Lung (tissue), 11 donors: ENCODE measurements at regions not wholly inside any gene's neighbourhood (a gene's known extent, or its start where the extent isn't known, plus 50 kb on each side); places are given as distances from the start of the nearest gene placed in this dataset.

Experiments used
- ATAC-seq: fragments of 200-7000 bp; cut with Tn5 transposase; one replicate; pipeline ENCODE4 v1.9.1; 2020; ENCODE audit warnings: moderate number of reproducible peaks; ENCODE audit not compliant: insufficient read depth, low FRiP score
- DNase-seq, 3 donors: peaks; one replicate each; pipeline ENCODE4 v3.0.0-alpha.2; 2013 to 2017
- H3K27ac ChIP-seq, 2 donors: one replicate each; pipeline ENCODE4 v1.5.1; 2013; ENCODE audit warnings: mild to moderate bottlenecking in 2 of 2, moderate library complexity in 2 of 2, control low read depth in 1 of 2, inconsistent platforms in 1 of 2, low read depth in 1 of 2, low read length in 1 of 2
- H3K27me3 ChIP-seq, 3 donors: one replicate each; pipeline ENCODE4 v1.5.1; 2013; ENCODE audit warnings: low read length in 2 of 3; ENCODE audit not compliant: control insufficient read depth in 3 of 3, insufficient read depth in 3 of 3
- H3K36me3 ChIP-seq, 4 donors: one replicate each; pipeline ENCODE4 v1.5.1; 2013; ENCODE audit warnings: low read length in 4 of 4, mild to moderate bottlenecking in 1 of 4, moderate library complexity in 1 of 4; ENCODE audit not compliant: control insufficient read depth in 4 of 4, insufficient read depth in 4 of 4
- H3K4me1 ChIP-seq, 5 donors: one replicate each; pipeline ENCODE4 v1.5.1; 2013; ENCODE audit warnings: low read length in 5 of 5, mild to moderate bottlenecking in 2 of 5, moderate library complexity in 1 of 5; ENCODE audit not compliant: control insufficient read depth in 5 of 5, insufficient read depth in 5 of 5
- H3K4me3 ChIP-seq: one replicate; pipeline ENCODE4 v1.5.1; 2013; ENCODE audit warnings: mild to moderate bottlenecking, control low read depth, moderate library complexity
- H3K9ac ChIP-seq, 2 donors: one replicate each; pipeline ENCODE4 v1.5.1; 2013; ENCODE audit warnings: low read length in 2 of 2, control low read depth in 1 of 2; ENCODE audit not compliant: insufficient read depth in 1 of 2
- H3K9me3 ChIP-seq, 4 donors: one replicate each; pipeline ENCODE4 v1.5.1; 2013; ENCODE audit warnings: low read length in 3 of 4, mild to moderate bottlenecking in 1 of 4, moderate library complexity in 1 of 4; ENCODE audit not compliant: control insufficient read depth in 4 of 4, insufficient read depth in 3 of 4
- WGBS, 2 donors: extraction: QIAGEN DNeasy Blood & Tissue Kit; methylation state at CpG; one replicate each; pipeline ENCODE4 v1.1.7; 2013; 5-methylcytosine and 5-hydroxymethylcytosine counted together
- TF ChIP-seq, protein P1 (sequence below): IDR thresholded peaks from 2 replicates; pipeline ENCODE4 v1.5.1; 2012; ENCODE audit warnings: mild to moderate bottlenecking; ENCODE audit errors: control extremely low read depth, extremely low read depth
- donor health status: control.
- donor health status: control.
- donor health status: Bipolar disorder and iron deficiency.
- donor health status: healthy.
- donor health status: DM: yes; HTN: yes; CAD: no.

DNA sequence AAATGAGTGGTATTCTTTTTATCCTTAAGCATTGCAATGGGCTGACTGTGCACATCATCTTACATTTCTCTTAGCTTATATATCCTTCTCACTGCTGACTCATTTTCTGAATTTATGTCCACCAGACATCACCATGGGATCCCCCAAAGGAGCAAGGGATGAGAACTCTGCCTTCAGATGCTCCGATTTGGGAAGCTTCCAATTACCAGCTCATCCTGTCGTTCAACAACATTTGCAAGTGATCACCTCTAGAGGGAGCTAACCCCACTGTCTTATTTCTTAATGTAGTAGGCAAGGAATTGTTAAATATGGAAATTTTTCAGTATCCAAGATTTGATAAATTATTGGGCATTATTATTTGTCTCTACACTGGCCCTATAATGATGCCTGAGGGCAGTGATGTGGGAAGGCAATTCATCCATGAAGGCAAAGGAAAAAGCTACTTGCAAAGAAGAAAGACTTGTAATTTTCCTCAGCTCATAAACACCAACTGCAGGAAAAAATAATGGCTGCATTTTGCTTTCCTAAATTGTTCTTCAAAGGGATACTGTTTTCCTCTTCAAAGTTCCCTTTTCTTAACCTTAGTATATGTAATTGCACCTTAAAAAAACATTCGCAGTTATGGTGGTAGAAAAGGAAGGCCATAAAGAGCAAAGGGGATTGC is 102.4 kb upstream of the FSHB start:
- TF ChIP-seq, protein P1, sequence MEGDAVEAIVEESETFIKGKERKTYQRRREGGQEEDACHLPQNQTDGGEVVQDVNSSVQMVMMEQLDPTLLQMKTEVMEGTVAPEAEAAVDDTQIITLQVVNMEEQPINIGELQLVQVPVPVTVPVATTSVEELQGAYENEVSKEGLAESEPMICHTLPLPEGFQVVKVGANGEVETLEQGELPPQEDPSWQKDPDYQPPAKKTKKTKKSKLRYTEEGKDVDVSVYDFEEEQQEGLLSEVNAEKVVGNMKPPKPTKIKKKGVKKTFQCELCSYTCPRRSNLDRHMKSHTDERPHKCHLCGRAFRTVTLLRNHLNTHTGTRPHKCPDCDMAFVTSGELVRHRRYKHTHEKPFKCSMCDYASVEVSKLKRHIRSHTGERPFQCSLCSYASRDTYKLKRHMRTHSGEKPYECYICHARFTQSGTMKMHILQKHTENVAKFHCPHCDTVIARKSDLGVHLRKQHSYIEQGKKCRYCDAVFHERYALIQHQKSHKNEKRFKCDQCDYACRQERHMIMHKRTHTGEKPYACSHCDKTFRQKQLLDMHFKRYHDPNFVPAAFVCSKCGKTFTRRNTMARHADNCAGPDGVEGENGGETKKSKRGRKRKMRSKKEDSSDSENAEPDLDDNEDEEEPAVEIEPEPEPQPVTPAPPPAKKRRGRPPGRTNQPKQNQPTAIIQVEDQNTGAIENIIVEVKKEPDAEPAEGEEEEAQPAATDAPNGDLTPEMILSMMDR, result no peak
- Histone ChIP-seq H3K4me3 (no peak overlapping the region), H3K36me3 (no peaks in the 10 kb centered on the region), H3K4me1 (peaks cover 0 to 2% (median 0%) of the 10 kb centered on the region in 5 donors), H3K9ac (no peak overlapping the region), H3K27ac (no peak overlapping the region), H3K27me3 (no peaks in the 10 kb centered on the region), H3K9me3 (no peaks in the 10 kb centered on the region)
- ATAC-seq (no peak), DNase-seq (peak in 2 of 3 donors; percentile 41 to 59)
- 37 to 39% methylated on average over 3 of the region's 3 CpGs for WGBS, 2 donors

DNA sequence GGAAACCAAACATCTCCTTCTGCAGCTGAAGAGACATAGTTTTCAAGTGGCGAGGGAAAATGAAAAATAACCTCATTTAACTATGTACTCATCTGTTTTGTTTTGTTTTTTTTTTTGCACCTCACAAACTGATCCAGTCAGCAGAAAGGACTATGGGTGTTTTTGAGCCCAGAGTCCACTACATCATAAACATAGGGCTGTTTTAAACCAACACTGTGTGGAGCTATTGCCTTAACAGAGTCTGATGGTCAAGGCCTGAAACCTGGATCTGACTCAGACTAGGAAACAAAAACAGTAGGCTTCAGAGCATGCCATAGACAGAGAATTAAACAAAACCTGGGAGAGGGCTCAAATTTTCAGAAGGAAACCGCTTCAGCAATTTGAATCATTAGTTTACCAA is 99.3 kb upstream of the FSHB start:
- WGBS, 2 donors, result 80 to 84% methylated on average over 2 of the region's 2 CpGs
- no peak overlapping the region for H3K27ac ChIP-seq
- DNase-seq (peak in 1 of 3 donors; percentile 32), ATAC-seq (no peak)
- no peaks in the 10 kb centered on the region for H3K36me3 ChIP-seq
- H3K27me3 ChIP-seq, result no peaks in the 10 kb centered on the region
- H3K4me3 ChIP-seq, result no peak overlapping the region
- H3K9ac ChIP-seq, result no peak overlapping the region
- TF ChIP-seq, protein P1, result no peak
- no peaks in the 10 kb centered on the region for H3K9me3 ChIP-seq
- peaks cover 0 to 2% (median 0%) of the 10 kb centered on the region in 5 donors for H3K4me1 ChIP-seq

DNA sequence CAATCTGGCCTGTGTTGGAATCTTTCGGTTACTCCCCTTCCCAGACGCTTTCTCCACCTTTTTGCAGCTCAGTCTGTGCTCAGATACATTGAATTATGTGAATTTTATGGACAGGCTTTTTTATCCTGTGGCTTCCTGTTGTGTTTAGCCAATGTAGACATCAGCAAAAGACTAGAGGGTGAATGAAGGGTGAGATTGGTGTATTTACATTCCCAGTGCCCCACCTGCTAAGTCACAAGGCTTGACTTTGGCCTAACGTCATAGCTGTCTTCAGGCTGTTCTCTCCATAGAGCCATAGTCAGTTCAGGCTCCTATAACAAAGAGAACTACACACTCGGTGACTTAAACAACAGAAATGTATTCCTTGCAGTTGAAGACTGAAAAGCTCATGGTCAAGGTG is 97.5 kb upstream of the FSHB start:
- Histone ChIP-seq H3K36me3 (no peaks in the 10 kb centered on the region), H3K4me1 (peaks cover 0 to 2% (median 0%) of the 10 kb centered on the region in 5 donors), H3K9me3 (no peaks in the 10 kb centered on the region), H3K9ac (no peak overlapping the region), H3K4me3 (no peak overlapping the region), H3K27ac (no peak overlapping the region), H3K27me3 (no peaks in the 10 kb centered on the region)
- no peak for ATAC-seq
- DNase-seq, result no peak
- WGBS, 2 donors, result 87 to 89% methylated on average over 4 of the region's 4 CpGs
- TF ChIP-seq, protein P1, result no peak
